ENCODE measurements at regions not wholly inside any gene's neighbourhood (a gene's known extent, or its start where the extent isn't known, plus 50 kb on each side); places are given as distances from the start of the nearest gene placed in this dataset.
"Not testable (repeated sequence)": the region's sequence is repeated elsewhere in the genome, so short reads cannot be mapped to it uniquely, and the experiment has no call there.

GRCh38 chr2:65943099-65943786, 491.7 kb upstream of the MEIS1 start:
- Histone ChIP-seq H3K36me3 (no peaks in the 10 kb centered on the region), H3K27me3 (no peaks in the 10 kb centered on the region)
- no peak for DNase-seq

GRCh38 chr2:65940856-65941255, 494.1 kb upstream of the MEIS1 start:
- no peak overlapping the region for H3K4me3 ChIP-seq
- no peaks in the 10 kb centered on the region for H3K36me3 ChIP-seq
- no peaks in the 10 kb centered on the region; the same call in 1 of the 2 replicates for H3K9me3 ChIP-seq
- no peaks in the 10 kb centered on the region for H3K27me3 ChIP-seq
- DNase-seq: no peak

More at GRCh38 chr2:65943099-65943786, 491.7 kb upstream of the MEIS1 start:
- H3K9me3 ChIP-seq: no peaks in the 10 kb centered on the region
- no peak overlapping the region for H3K4me3 ChIP-seq

GRCh38 chr2:65939687-65940086, 495.2 kb upstream of the MEIS1 start:
- no peaks in the 10 kb centered on the region; the same call in 1 of the 2 replicates for H3K9me3 ChIP-seq
- H3K4me3 ChIP-seq: no peak overlapping the region
- no peaks in the 10 kb centered on the region for H3K27me3 ChIP-seq
- DNase-seq: no peak
- H3K36me3 ChIP-seq: no peaks in the 10 kb centered on the region

DNA sequence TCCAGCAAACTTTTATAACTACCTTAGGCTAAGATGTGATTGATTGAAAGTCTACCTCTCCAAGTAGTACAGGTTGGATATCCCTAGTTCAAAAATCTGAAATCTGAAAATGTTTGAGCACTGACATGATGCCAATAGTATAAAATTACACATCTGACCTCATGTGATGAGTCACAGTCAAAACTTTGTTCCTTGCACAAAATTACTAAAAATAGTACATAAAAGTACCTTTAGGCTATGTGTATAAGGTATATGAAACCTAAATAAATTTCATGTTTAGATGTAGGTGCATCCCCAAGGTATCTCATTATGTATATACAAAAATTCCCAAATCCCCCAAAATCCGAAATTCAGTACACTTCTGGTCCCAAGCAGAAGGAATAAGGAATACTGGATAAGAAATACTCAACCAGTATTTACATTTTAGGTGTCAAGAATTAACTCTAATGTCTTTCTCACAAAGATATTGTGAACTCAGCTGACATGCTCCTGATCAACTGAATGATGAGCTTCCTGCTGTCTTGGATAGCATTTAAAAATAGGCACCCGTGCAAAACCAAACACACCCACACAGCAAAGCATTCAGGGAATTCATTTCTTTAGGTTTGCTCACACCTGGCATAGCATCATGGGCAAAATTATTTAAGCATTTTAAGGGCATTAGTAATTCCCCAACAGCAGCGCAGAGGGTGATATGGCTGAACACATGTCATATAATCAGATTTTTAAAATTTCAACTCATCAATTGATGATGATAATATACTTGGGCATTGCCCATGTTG, 497.4 kb upstream of the MEIS1 start:
- DNase-seq: peak; percentile 50

DNA sequence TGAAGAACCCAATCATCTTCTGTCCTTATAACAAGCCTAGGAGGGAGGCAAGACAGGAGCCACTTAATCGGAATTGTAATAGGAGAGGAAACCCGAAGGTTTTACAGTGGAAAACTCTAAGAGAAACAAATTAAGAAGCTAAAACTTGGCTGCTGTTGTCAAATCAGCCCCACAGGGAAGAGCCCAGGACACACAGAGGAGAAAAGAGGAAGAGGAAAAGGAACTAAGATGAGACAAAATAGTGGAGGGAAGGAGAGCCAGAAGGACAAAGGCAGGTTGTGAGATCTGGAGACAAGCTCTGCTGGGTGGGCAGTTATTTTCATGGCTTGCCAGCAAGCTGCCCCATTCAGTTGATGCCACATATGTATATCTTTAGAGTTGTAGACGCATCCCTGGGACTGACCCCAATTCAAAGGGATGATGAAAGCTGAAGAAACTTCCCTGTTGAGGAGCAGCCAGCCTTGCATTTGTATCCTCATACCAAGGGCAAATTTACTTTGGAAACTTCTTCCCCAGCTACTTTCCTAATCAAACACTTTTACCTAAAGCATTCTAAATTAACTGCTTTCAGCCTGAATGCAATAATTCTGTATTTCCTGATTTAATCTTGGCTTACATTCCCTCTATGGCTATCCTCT, 499.8 kb upstream of the MEIS1 start:
- no peaks in the 10 kb centered on the region for H3K27me3 ChIP-seq
- H3K4me3 ChIP-seq: no peak overlapping the region
- no peaks in the 10 kb centered on the region for H3K36me3 ChIP-seq
- H3K9me3 ChIP-seq: no peaks in the 10 kb centered on the region; the same call in 1 of the 2 replicates
- DNase-seq: no peak

More for the DNA sequence above, 497.4 kb upstream of the MEIS1 start:
- Histone ChIP-seq H3K27me3 (no peaks in the 10 kb centered on the region), H3K4me3 (no peak overlapping the region), H3K36me3 (no peaks in the 10 kb centered on the region), H3K9me3 (no peaks in the 10 kb centered on the region; the same call in 1 of the 2 replicates)

DNA sequence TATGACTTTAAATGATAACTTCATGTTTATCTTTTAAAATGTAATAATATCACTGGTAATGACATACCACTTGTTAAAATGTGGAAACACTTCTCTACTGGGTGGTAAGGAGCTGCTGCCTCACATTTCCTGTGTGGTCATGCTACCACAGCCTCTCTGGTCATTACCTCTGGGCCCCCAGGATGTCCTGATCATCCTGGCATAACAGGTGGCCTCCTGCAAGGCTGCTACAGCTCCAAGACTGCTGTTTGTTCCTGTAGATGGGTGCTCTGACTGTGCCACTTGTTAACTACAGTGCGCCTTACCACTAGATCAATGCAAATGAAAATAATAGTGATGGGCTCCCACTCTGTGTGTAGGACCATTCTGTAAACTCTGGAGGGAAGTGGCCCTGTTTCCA, 500.2 kb upstream of the SPRED2 start:
- Histone ChIP-seq H3K9me3 (no peaks in the 10 kb centered on the region; the same call in 1 of the 2 replicates), H3K27me3 (no peaks in the 10 kb centered on the region), H3K4me3 (no peak overlapping the region), H3K36me3 (no peaks in the 10 kb centered on the region)
- DNase-seq: no peak

GRCh38 chr2:65931056-65931455, 498.7 kb upstream of the SPRED2 start:
- H3K4me3 ChIP-seq: no peak overlapping the region
- DNase-seq: no peak
- no peaks in the 10 kb centered on the region for H3K9me3 ChIP-seq
- no peaks in the 10 kb centered on the region for H3K36me3 ChIP-seq
- H3K27me3 ChIP-seq: no peaks in the 10 kb centered on the region

DNA sequence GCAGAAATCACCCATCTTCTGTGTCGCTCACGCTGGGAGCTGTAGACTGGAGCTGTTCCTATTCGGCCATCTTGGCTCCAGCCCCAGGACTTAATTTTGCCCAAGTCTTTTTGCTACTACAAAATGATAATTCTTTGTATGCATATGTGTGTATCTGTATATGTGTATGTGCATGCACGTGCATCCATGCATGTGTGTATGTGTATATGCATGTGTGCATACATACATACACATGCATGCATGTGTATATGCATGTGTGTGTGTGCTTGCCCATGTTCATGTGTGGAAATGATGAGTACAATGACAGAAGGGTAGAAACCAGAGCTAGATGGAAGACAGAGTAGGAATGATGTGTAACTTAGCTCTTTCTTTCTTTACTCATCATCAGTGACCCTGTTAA, 497.9 kb upstream of the SPRED2 start:
- no peaks in the 10 kb centered on the region for H3K27me3 ChIP-seq
- DNase-seq: no peak
- H3K9me3 ChIP-seq: no peaks in the 10 kb centered on the region

GRCh38 chr2:65929664-65930063, 497.3 kb upstream of the SPRED2 start:
- H3K27me3 ChIP-seq, H3K36me3 ChIP-seq, H3K9me3 ChIP-seq, DNase-seq, H3K4me3 ChIP-seq: not testable (repeated sequence)

More for the DNA sequence above, 497.9 kb upstream of the SPRED2 start:
- Histone ChIP-seq H3K36me3 (no peaks in the 10 kb centered on the region), H3K4me3 (no peak overlapping the region)

- no peaks in the 10 kb centered on the region for H3K27me3 ChIP-seq
- no peak for DNase-seq
- no peak overlapping the region for H3K4me3 ChIP-seq
- no peaks in the 10 kb centered on the region for H3K36me3 ChIP-seq
- H3K9me3 ChIP-seq: no peaks in the 10 kb centered on the region
Observed at GRCh38 chr2:65922794-65923193, 490.4 kb upstream of the SPRED2 start.

- Histone ChIP-seq H3K9me3 (no peaks in the 10 kb centered on the region), H3K36me3 (no peaks in the 10 kb centered on the region), H3K4me3 (no peak overlapping the region), H3K27me3 (no peaks in the 10 kb centered on the region)
- DNase-seq: no peak
Observed at GRCh38 chr2:65922030-65922429, 489.6 kb upstream of the SPRED2 start.

DNA sequence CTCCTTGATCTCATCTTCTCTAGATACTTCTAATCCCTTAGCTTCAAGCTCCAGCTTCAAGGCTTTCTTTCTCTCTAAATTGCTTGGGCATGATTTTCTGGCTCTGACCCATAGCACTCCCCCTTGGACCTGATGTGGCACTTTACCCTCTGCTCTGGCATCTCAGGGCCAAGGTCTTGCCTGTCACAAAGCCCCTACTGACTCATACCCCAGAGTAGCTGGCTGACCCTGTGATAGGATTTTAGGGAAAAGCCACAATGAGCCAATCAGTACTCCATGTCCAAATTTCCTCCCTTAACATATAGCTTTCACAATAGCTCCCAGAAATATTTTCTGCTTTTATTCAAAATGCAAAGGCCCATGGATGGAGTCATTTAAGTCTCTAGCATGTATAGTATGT, 488.7 kb upstream of the SPRED2 start:
- Histone ChIP-seq H3K27me3 (no peaks in the 10 kb centered on the region), H3K4me3 (no peak overlapping the region), H3K36me3 (no peaks in the 10 kb centered on the region), H3K9me3 (no peaks in the 10 kb centered on the region)
- DNase-seq: peak; percentile 14

DNA sequence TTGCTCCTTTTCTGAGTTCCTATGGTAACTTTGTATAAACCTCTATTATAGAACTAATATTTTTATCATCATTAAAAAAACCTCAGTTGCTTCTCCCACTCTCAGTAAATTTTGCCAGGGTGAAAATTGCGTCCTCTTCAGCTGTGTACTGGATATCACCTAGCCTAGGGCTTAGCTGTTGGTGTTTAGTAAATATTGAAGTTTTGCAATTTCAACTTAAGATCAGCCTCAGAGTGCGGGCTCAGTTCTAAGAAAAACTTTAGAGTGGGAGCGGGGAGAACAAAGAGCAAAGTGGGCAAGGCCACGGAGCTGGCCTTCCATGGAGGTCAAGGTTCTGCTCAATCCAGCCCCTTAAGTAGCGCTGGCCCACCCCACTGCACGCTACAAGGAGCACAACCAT, 488.3 kb upstream of the SPRED2 start:
- no peak for DNase-seq
- no peaks in the 10 kb centered on the region for H3K27me3 ChIP-seq
- H3K4me3 ChIP-seq: no peak overlapping the region
- H3K9me3 ChIP-seq: no peaks in the 10 kb centered on the region
- no peaks in the 10 kb centered on the region for H3K36me3 ChIP-seq

DNA sequence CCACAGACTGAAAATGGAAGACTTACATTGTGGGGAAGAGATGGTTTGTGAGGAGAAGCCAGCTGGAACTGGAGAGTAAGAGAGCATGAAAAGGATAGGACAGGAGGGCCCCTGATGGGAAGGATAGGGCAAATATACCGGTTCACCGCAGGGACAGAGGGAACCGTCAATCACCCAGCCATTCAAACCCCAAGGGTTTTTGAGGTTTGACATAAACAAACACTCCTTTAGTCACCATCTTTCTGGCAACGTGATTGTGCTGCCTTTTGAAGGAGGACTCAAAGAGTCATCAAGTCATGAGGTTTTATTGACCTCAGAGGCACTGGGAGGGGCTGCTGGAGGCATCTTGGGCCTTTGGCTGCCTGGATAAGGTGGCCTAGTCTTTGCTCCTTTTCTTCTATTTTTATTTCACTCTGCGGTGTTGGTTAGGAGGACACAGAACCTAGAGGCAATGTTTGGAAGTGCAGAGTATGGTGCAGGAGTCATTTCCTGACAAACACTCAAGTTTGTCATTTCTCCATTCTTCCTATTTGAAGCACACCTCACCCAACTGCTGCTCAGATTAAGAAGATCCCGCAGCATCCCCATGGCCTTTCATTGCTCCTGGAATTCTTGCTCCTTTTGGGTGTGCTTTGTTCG, 487.3 kb upstream of the SPRED2 start:
- H3K9me3 ChIP-seq: no peaks in the 10 kb centered on the region

GRCh38 chr2:65918760-65919187, 486.4 kb upstream of the SPRED2 start:
- no peak for DNase-seq
- no peak overlapping the region for H3K4me3 ChIP-seq
- no peaks in the 10 kb centered on the region for H3K9me3 ChIP-seq
- no peaks in the 10 kb centered on the region for H3K27me3 ChIP-seq
- no peaks in the 10 kb centered on the region for H3K36me3 ChIP-seq

More for the DNA sequence above, 487.3 kb upstream of the SPRED2 start:
- H3K4me3 ChIP-seq: no peak overlapping the region
- no peaks in the 10 kb centered on the region for H3K36me3 ChIP-seq
- no peak for DNase-seq
- no peaks in the 10 kb centered on the region for H3K27me3 ChIP-seq

GRCh38 chr2:65917986-65918385, 485.6 kb upstream of the SPRED2 start:
- Histone ChIP-seq H3K36me3 (no peaks in the 10 kb centered on the region), H3K9me3 (no peaks in the 10 kb centered on the region), H3K27me3 (no peaks in the 10 kb centered on the region), H3K4me3 (no peak overlapping the region)
- no peak for DNase-seq

GRCh38 chr2:65916785-65917295, 484.4 kb upstream of the SPRED2 start:
- no peaks in the 10 kb centered on the region for H3K27me3 ChIP-seq
- H3K36me3 ChIP-seq: no peaks in the 10 kb centered on the region
- H3K9me3 ChIP-seq: no peaks in the 10 kb centered on the region
- H3K4me3 ChIP-seq: no peak overlapping the region
- DNase-seq: no peak
